ENCODE measurements at regions not wholly inside any gene's neighbourhood (a gene's known extent, or its start where the extent isn't known, plus 50 kb on each side); places are given as distances from the start of the nearest gene placed in this dataset.

GRCh38 chr22:19611590-19611989 lies 87.4 kb upstream of the CLDN5 start:
- Histone ChIP-seq H3K9me3 (no peaks in the 10 kb centered on the region), H3K4me1 (no peaks in the 10 kb centered on the region), H3K36me3 (no peaks in the 10 kb centered on the region), H3K27me3 (peaks cover 0 to 3% (median 0%) of the 10 kb centered on the region in 3 donors), H3K27ac (no peak overlapping the region), H3K4me3 (no peak overlapping the region)
- no peak for ATAC-seq
- intact Hi-C loops (cut with DNase I; ENCODE audit: low total_unique reads) (no loop called here), in situ Hi-C loops (cut with MboI; ENCODE audit: low sequenced_read_pairs in 4 of 4) (no loop called here)
- DNase-seq: no peak
- TF ChIP-seq POLR2A (IDR thresholded peaks at IDR 0.05): no peak
- no peak for TF ChIP-seq CTCF (IDR thresholded peaks at IDR 0.05 in 4 of 5, conservative IDR thresholded peaks at IDR 0.05 in 1 of 5)

- no peak for TF ChIP-seq CTCF (IDR thresholded peaks at IDR 0.05 in 4 of 5, conservative IDR thresholded peaks at IDR 0.05 in 1 of 5)
- no peak for TF ChIP-seq POLR2A (IDR thresholded peaks at IDR 0.05)
- Histone ChIP-seq H3K27ac (no peak overlapping the region), H3K36me3 (no peaks in the 10 kb centered on the region), H3K9me3 (no peaks in the 10 kb centered on the region), H3K4me3 (no peak overlapping the region), H3K4me1 (no peaks in the 10 kb centered on the region), H3K27me3 (peaks cover 0 to 3% (median 0%) of the 10 kb centered on the region in 3 donors)
- ATAC-seq: no peak
- intact Hi-C loops (cut with DNase I; ENCODE audit: low total_unique reads): no loop called here
- in situ Hi-C loops (cut with MboI; ENCODE audit: low sequenced_read_pairs in 4 of 4): no loop called here
- DNase-seq: no peak
Observed at GRCh38 chr22:19612866-19613572, 88.8 kb upstream of the CLDN5 start.

- intact Hi-C loops (cut with DNase I; ENCODE audit: low total_unique reads) (no loop called here), in situ Hi-C loops (cut with MboI; ENCODE audit: low sequenced_read_pairs in 4 of 4) (no loop called here)
- no peak for ATAC-seq
- Histone ChIP-seq H3K4me3 (no peak overlapping the region), H3K27ac (no peak overlapping the region), H3K36me3 (no peaks in the 10 kb centered on the region), H3K9me3 (no peaks in the 10 kb centered on the region), H3K27me3 (peaks cover 0 to 3% (median 0%) of the 10 kb centered on the region in 3 donors), H3K4me1 (no peaks in the 10 kb centered on the region)
- TF ChIP-seq POLR2A (IDR thresholded peaks at IDR 0.05): no peak
- TF ChIP-seq CTCF (IDR thresholded peaks at IDR 0.05 in 4 of 5, conservative IDR thresholded peaks at IDR 0.05 in 1 of 5): no peak
- DNase-seq: no peak
Observed at GRCh38 chr22:19614536-19614863, 90.3 kb upstream of the CLDN5 start.

GRCh38 chr22:19615001-19615461 lies 90.8 kb upstream of the CLDN5 start:
- no peaks in the 10 kb centered on the region for H3K9me3 ChIP-seq
- no peak for ATAC-seq
- DNase-seq: no peak
- peaks cover 0 to 3% (median 0%) of the 10 kb centered on the region in 3 donors for H3K27me3 ChIP-seq
- TF ChIP-seq CTCF (IDR thresholded peaks at IDR 0.05 in 4 of 5, conservative IDR thresholded peaks at IDR 0.05 in 1 of 5): no peak
- no peak for TF ChIP-seq POLR2A (IDR thresholded peaks at IDR 0.05)
- no peak overlapping the region for H3K4me3 ChIP-seq
- H3K36me3 ChIP-seq: no peaks in the 10 kb centered on the region
- intact Hi-C loops (cut with DNase I; ENCODE audit: low total_unique reads): no loop called here
- in situ Hi-C loops (cut with MboI; ENCODE audit: low sequenced_read_pairs in 4 of 4): no loop called here
- no peak overlapping the region for H3K27ac ChIP-seq
- no peaks in the 10 kb centered on the region for H3K4me1 ChIP-seq

All from gastrocnemius medialis (tissue), 4 donors.